Midbrain (tissue), 1 donor: ENCODE measurements at regions not wholly inside any gene's neighbourhood (a gene's known extent, or its start where the extent isn't known, plus 50 kb on each side); places are given as distances from the start of the nearest gene placed in this dataset.
"Not testable (repeated sequence)": the region's sequence is repeated elsewhere in the genome, so short reads cannot be mapped to it uniquely, and the experiment has no call there.

Source experiments
- DNase-seq: peaks from one replicate; lab custom pipeline; 2025; lab: John Stamatoyannopoulos, UW

DNA sequence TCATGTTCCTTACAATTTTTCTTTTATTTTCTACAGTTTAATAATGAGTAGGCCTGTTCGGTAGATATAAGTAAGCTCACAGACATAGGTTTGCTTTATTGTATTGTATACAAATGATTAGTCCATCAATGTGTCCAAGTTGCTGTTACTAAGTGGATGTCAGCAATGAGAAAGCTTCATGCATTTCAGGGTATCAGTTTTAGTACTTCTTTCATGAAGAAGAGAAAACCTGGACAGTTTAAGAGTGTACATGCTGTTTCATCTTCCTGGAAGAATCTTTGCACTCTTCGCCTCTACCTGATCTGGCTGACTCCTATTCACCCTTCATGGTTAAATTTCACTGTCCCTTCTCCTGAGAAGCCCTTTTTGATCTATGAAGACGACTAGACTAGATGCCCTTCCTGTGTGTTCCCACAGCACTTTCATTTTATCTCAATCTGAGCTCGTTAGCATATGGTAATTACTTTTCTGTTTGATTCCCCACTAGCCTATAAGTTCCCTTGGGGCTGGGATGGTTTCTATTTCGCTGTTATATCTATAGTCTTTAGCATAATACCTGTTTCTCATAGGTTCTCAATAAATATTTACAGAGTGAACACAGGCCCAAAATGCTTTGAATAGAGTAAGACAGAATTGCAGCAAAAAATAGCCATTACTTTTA, 70.7 kb downstream of the CETN3 start:
- no peak for DNase-seq

DNA sequence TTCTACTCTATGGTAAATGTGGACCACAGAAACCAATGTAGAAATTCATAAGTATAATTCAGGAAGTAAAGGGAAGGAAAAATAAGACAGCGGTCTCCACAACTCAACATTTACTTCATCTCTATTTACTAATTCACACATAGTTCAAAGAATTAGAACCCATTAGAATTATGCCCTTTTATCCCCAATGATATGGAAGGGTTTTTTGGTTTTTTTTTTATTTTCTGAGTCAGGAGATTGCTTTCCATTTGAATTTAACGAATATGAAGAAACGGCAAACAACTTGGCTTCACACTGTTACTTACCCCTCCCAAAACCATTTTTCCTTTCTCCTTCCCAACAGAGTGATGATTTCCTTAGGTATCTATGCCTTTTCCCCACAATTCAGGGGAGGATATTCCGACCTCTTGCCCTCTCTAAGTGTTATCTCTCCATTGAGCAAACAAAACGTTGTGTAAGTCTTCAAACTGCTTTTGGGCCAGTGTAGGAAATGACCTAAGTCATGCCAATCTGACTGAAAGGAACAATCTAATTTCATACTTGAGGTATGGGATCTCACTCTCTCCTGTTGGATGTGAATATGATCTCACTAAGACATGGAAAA, 72.0 kb downstream of the CETN3 start:
- DNase-seq = no peak

DNA sequence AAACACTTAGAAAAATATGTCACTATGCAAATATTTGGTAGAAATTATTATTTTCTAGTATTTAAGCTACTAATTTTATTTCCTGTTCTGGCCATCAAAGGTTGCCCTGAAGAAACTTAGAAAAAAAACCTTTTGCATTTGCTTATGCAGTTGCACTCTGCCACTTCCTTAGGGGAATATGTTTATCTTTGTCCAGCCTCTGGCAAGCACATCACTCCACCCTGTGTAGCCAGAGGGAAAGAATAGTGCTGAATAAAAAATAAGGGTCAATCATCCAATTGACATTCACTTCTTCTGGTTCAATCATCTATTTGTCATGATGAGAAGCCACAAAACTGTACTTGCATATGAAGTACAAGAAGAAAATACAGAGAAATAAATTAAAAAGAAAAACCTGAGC, 72.8 kb downstream of the CETN3 start:
- no peak for DNase-seq

DNA sequence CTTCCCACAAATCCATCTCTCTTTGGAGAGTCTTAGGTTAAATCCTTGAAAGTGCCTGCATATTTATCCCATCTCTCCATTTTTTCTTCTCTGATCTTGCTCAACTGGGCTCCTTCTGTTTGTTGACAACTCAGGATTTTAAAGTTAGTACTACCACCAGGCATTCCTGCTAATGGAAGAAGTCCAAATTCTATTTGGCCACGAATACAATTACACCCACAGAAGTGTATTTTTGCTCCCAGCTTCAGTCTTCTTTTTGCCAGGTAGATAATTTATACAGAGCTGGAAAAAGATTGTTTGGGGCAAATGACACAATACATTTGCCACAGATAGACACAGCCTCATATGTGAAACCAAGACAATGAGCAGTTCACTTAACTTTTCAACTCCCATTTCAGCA, 74.8 kb downstream of the CETN3 start:
- no peak for DNase-seq

DNA sequence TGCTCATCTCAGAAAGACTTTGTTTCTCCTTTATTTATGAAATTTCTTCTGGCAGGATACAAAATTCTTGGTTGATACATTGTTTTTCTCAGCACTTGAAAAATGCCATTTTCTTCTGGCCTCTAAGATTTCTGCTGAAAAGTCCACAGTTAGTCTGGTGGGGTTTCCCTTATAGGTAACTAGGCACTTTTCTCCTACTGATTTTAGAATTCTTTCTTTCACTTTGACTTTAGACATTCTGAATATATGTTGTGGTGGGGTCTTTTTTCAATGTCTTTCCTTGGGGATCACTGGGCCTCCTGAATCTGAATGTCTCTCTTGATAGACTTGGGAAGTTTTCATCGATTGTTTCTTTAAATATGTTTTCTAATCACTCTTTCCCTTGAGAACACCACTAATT, 79.6 kb downstream of the CETN3 start:
- DNase-seq = no peak

DNA sequence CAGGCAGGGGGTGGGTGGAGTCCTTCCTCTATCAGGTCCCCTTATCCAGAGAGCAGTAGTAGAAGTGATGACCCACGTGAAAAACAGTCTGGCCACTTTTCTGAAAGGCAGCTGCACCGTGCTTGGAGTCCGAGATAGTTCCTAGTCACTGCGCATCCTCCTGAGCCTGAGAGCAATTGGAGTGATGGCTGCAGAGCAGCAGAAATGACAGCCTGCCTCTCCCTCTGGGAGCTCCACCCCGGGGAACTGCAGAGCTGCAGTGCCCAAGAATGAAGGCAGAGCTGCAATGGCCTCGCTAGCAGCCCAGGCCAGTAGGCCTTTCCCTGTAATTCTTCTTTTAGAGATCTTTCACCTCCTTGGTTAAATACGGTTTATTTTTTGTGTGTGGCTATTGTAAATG, 82.6 kb downstream of the CETN3 start:
- DNase-seq = no peak

DNA sequence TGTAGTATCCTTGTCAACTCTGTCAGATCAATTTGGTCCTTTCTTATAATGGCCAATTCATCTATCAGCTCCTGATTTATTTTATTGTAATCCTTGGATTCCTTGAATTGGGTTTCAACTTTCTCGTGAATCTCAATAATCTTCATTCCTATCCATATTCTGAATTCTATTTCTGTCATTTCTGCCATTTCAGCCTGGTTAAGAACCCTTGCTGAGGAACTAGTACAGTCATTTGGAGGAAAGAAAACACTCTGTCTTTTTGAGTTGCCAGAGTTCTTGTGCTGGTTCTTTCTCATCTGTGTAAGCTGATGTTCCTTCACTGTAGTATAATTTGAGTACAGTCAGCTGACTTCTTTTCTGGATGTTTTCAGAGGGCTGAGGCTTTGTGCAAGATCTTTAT, 84.5 kb downstream of the CETN3 start:
- DNase-seq = no peak

DNA sequence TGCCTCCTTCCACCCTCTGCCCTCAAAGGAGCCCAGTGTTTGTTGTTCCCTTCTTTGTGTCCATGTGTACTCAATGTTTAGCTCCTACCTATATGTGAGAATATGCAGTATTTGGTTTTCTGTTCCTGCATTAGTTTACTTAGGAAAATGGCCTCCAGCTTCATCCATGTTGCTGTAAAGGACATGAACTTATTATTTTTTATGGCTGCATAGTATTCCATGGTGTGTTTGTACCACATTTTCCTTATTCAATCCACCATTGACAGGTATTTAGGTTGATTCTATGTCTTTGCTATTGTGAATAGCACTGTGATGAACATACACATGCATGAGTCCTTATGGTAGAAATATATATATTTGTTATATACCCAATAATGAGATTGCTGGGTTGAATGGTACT, 89.2 kb downstream of the CETN3 start:
- not testable (repeated sequence) for DNase-seq

DNA sequence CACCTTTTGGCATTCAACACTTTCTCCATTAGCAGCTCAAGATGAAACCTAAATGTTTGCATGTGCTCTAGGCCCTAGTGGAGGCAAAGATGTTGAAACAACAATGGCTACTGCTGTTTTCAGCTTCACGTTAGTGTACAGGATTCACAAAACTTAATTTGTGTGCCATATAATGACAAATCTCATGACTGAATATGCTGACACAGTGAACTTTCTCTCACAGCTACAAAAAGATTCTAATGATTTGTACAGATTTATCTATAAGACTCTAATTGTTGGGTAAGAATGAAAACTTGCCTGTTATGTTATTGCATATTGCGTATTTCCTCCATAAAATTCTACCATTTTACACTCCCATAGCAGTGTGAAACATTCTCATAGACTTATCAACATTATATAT, 97.5 kb downstream of the CETN3 start:
- no peak for DNase-seq

DNA sequence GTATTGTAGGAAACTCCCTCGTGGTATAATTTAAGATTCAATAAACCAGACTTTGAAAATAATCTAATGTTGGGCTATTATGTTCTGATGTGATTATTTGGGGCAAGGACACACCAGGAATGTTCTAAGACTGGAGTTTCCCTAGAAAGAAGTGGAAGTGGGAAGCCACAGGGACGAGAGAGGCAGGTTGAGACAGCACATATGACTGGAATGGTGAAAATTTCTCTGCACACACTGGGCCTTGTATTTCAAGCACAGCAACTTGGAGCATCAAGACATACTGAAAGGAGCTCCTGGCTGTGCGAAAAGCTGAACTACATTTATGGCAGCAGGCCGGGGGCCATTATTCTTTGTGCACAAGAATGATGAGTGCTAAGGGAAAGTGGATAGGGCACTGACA, 98.2 kb downstream of the CETN3 start:
- no peak for DNase-seq

DNA sequence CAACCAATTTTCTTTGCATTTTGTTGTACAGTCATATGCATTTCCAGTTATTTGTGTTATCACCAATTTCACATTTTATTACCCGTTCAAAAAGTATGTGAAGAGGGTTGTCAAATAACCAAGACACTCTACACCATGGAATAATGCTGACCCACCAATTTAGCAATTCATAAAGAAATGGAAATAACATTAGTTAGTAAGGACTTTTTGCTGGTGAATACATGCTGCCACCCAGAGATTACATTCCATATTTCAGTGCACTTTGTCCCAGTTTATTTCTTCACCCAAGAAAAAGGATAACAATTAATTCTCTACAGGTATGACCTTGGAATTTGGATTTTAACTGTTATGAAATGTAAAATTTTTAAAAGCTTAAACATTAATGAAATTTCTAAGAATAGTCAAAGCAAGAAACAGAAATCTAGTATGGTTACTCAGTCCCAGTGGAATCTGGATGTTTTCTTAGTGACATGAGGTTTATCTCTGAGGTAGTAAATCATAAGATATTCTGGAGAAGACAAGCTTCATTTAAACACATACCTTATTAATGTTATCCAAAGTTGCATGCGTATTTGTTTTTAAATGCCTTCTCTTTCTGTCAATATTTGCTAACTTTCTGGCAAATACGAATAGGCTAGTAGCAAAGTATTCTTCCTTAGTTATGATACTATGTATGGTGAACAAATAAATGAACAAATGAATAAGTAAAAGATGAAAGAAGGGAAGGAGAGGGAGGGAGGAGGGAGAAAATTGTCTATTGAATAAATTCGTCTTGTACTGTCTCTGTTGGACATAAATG, 100.6 kb downstream of the CETN3 start:
- DNase-seq = no peak

DNA sequence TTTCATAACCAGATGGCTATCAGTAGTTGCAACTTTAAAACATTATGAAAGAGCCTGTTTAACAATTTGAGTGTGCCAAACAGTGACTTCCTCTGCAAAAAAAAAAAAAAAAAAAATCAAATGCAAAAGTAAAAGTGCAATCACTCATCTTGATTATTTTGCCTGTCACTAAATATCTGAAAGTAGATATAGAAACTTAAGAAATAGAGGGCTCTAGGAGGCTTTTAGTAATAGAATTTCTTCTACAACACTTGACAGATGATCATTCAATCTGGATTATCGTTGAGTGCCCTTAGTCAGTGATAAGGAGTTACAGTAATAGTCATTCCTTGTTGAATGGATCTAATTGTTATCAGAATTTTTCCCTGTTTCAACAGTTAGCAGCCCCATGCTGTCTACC, 101.8 kb downstream of the CETN3 start:
- DNase-seq = no peak

DNA sequence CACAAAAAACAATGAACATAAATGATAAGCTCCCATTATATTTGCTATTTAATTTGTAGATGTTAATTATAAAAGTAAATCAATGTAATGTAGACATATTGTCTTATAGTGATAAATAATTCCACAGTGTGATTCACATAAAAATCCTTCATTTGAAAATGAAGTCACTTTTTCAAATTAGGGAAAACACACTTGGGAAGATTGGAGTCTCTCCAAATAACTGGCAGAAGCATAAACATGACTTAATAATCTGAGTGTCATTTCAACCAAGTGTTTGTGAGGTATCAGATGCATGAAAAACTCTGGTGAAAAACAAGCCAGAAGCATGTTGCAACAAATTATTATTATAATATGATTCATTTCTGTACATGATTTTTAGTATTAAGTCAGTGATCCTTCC, 102.2 kb downstream of the CETN3 start:
- no peak for DNase-seq

DNA sequence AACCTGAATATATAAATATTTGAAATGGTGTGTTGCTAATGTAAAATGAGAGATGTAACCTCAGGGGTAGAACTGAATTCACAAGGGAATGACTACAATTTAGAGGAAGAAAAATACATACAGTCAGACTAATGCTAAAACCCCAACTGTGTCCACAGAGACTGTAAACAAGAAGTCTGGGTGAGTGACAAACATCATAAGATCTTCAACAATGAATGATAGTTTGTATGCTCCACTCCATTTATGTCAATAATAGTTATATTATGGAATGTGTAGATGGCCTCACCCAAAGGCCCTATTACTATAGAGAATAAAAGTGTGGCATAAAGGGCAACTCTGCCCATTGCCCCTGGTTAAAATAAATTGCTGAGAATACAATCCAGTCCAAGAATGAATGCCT, 102.9 kb downstream of the CETN3 start:
- no peak for DNase-seq

DNA sequence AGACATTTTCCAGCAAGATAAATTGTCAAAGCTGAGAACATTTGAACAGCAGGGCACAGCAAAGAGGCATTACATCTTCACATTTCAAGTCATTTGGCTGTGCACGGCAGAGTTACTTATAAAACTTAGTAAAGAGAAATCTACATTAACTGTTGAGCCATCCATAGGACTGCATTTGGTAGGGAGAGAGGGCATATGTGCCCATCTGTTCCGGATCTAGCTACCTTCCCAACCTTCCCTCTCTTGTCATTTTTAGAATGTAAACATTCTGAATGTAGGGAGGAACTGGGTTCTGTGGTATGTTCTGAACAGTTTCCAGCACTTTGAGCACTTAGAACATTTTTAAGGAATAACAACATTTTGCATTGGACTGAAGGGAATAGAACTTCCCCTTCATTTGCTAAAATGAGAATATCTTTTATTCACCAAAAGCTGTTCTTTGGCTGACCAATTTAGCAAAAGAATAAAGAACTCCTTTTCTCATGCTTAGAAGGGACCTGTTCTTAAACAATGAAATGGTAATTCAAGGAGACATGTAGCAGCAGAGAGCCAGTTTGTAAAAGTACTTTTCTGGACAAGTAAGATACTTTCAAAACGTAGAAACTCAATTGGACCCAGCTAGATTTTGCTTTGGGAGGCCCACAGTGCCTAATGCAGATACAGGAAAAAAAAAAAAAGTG, 104.4 kb downstream of the CETN3 start:
- DNase-seq = no peak

DNA sequence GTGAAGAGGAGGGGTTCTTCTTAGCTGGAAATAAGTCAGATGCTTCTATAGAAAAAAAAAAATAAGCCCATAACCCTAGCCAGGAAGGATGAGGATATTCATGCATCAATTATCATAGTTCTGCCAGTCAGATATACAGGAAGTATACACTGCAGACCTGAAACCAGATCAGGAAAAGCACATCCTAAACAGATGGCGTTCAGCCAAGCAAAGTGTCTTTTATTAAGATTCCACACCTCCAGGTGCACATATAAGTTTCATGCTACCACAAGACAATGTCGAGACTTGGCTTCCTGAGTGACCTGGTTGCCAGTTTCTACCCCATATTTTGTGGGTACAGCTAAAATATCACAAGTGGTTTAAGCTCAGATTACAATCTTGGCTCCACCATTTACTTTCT, 108.3 kb downstream of the CETN3 start:
- no peak for DNase-seq

DNA sequence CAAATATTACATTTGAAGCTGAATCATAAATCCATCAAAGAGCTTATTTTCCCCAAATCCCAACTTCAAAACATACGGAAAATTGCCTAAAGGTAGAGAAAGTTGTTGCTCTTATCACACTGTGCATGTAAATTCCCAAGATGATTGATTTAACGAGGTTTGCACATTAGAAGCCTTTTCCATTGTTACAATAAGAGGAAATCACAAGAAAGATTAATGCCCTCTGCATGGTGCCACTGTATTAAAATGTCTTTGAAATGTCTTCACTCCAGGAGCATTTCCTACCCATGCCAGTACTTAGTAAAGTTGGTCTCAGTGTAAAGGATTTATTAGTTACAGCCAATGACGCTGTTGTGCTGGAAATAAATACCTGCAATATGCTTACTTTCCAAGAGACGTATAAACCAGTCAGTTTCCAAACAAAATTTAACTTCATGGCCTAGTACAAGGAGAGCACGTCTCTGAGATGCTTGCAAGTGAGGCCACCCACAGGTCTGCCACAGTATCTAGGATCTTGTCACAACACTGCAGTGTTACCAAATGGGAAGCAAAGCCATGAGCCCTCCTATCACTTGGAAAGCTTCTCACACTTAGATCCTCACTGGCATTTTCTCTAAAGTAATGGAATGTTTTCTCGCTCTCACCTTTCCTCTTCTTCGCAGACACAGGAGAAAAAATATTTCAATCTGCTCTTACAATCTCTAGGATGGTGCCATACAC, 112.4 kb downstream of the CETN3 start:
- DNase-seq = no peak

DNA sequence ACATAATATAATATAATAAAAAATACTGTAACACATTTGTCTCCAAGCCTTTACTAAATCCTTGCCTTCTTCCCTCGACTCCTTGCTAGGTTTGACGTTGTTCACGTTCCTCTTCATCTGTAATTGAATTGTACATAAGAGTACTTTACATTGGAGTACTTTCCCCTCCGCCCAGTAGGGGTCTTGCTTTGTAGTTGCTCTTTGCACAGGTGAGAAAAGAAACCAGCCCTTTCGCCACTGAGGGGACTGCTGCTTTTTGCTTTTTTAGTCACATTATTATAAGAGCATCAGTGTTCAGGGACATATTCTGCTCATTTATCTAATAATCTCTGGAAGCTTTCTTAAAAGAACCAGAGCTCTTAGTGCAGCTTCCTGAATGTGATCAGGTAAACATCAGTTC, 115.0 kb downstream of the CETN3 start:
- no peak for DNase-seq

DNA sequence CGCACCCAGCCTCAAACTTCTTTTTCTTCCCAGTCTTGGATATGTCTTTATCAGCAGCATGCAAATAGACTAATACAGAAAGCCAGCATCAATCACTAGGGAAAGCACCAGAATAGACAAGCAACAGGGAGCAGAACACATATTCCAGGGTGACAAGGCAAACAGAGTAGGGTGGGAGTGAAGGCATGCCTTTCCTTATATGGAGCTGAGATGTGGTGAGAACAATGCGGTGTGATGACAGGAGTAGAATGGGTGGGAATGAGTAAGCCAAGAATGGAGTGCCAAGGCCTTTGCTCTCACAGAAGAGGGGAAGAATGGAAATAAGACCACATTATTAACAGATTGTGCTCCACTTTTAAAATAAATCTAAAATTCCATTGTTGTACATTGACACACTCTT, 115.6 kb downstream of the CETN3 start:
- DNase-seq = no peak

DNA sequence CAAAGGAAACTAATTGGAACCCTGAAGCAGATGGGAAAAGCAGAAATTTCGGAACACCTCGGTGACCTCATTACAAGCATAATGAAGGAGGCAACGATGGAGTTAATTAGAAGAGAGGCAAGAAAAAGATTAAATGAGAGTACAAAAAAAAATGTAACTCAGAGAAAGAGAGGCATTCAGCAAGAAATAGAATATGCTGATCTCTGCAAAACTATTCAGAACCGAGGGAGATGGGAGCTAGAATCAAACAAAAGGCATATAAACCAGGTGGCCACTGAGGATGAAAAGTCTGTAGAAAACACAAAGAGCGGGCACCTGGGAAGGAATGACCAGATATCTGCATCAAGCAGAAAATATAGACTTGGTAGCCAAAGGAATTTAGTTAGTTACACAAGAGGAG, 118.9 kb downstream of the CETN3 start:
- no peak for DNase-seq

DNA sequence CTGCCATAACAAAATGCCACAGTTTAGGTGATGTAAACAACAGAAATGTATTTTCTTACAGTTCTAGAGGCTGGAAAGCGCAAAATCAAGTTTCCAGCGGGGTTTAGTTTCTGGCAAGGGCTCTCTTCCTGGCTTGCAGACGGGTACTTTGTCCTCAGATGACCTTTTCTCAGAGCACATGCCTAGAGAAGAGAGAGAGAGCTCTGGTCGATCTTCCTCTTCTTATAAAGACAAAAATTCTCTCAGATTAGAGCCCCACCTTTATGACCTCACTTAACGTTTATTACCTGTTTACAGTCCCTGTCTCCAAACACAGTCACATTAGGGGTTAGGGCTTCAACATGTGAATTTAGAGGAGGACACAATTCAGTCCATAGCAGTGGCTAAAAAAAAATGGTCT, 119.7 kb downstream of the CETN3 start:
- DNase-seq = no peak

DNA sequence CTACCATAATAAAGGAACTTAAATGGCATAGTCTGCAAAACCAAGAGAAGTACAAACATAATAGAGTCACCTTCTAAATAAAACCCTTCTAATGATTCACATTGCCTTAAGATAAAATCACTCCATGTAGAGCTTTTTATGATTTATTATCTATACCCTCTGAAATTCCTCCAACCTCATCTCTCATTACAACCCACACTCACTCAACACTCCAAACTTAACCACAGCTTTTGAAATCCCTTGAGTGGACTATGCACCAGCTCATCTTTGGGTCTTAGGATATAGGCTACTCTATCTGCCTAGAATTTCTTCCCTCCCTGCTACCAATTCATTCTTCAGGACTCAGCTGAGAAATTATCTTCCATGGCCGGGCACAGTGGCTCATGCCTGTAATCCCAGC, 122.5 kb downstream of the CETN3 start:
- no peak for DNase-seq
